ENCODE measurements at regions not wholly inside any gene's neighbourhood (a gene's known extent, or its start where the extent isn't known, plus 50 kb on each side); places are given as distances from the start of the nearest gene placed in this dataset.

- Histone ChIP-seq H3K9me3 (ENCODE audit: insufficient read depth, low read depth, low read length) (no peaks in the 10 kb centered on the region), H3K4me1 (ENCODE audit: insufficient read depth, low read length, poor library complexity, severe bottlenecking) (no peaks in the 10 kb centered on the region), H3K4me2 (ENCODE audit: low read depth, low read length, poor library complexity, severe bottlenecking) (no peak overlapping the region), H3K36me3 (ENCODE audit: insufficient read depth, low read length) (no peaks in the 10 kb centered on the region), H4K20me1 (ENCODE audit: insufficient read depth, low read length, poor library complexity, severe bottlenecking) (no peaks in the 10 kb centered on the region), H3K9ac (ENCODE audit: low read depth, low read length, poor library complexity, severe bottlenecking) (no peak overlapping the region), H3K27me3 (ENCODE audit: insufficient read depth, low read length, poor library complexity, severe bottlenecking) (no peaks in the 10 kb centered on the region), H3K79me2 (ENCODE audit: insufficient read depth, low read length) (no peaks in the 10 kb centered on the region), H3K9me2 (replicated peaks; ENCODE audit: low read depth, low read length) (no peaks in the 10 kb centered on the region), H3F3A (ENCODE audit: low read depth) (no peaks in the 10 kb centered on the region), H2AFZ (ENCODE audit: low read length) (no peak overlapping the region), H3K4me3 (ENCODE audit: low read length, poor library complexity, severe bottlenecking) (no peak overlapping the region)
- TF ChIP-seq EZH2phosphoT487 (IDR thresholded peaks at IDR 0.05; ENCODE audit: borderline replicate concordance), result no peak
- no peak for TF ChIP-seq CTCF (conservative IDR thresholded peaks at IDR 0.05; ENCODE audit: low read length)
Observed at GRCh38 chr9:108333530-108333983, 522.2 kb downstream of the ACTL7B start.

GRCh38 chr9:108331596-108331995 is 524.2 kb downstream of the ACTL7B start:
- Histone ChIP-seq H3K4me2 (ENCODE audit: low read depth, low read length, poor library complexity, severe bottlenecking) (no peak overlapping the region), H3K9ac (ENCODE audit: low read depth, low read length, poor library complexity, severe bottlenecking) (no peak overlapping the region), H3K27me3 (ENCODE audit: insufficient read depth, low read length, poor library complexity, severe bottlenecking) (no peaks in the 10 kb centered on the region)

GRCh38 chr9:108325406-108325805 is 530.4 kb downstream of the ACTL7B start:
- no peaks in the 10 kb centered on the region for H3K27me3 ChIP-seq (ENCODE audit: insufficient read depth, low read length, poor library complexity, severe bottlenecking)
- H3K79me2 ChIP-seq (ENCODE audit: insufficient read depth, low read length), result no peaks in the 10 kb centered on the region
- H3K4me1 ChIP-seq (ENCODE audit: insufficient read depth, low read length, poor library complexity, severe bottlenecking), result no peaks in the 10 kb centered on the region
- H3F3A ChIP-seq (ENCODE audit: low read depth), result no peaks in the 10 kb centered on the region
- no peaks in the 10 kb centered on the region for H3K9me2 ChIP-seq (replicated peaks; ENCODE audit: low read depth, low read length)
- H3K4me2 ChIP-seq (ENCODE audit: low read depth, low read length, poor library complexity, severe bottlenecking), result no peak overlapping the region
- H2AFZ ChIP-seq (ENCODE audit: low read length), result no peak overlapping the region
- TF ChIP-seq EZH2phosphoT487 (IDR thresholded peaks at IDR 0.05; ENCODE audit: borderline replicate concordance), result no peak
- no peak for TF ChIP-seq CTCF (conservative IDR thresholded peaks at IDR 0.05; ENCODE audit: low read length)
- H3K4me3 ChIP-seq (ENCODE audit: low read length, poor library complexity, severe bottlenecking), result no peak overlapping the region
- H3K9me3 ChIP-seq (ENCODE audit: insufficient read depth, low read depth, low read length), result peaks cover 2% of the 10 kb centered on the region; the same call in 1 of the 2 replicates
- no peaks in the 10 kb centered on the region for H3K36me3 ChIP-seq (ENCODE audit: insufficient read depth, low read length)
- H3K9ac ChIP-seq (ENCODE audit: low read depth, low read length, poor library complexity, severe bottlenecking), result no peak overlapping the region
- H4K20me1 ChIP-seq (ENCODE audit: insufficient read depth, low read length, poor library complexity, severe bottlenecking), result no peaks in the 10 kb centered on the region

More at GRCh38 chr9:108331596-108331995, 524.2 kb downstream of the ACTL7B start:
- H3K79me2 ChIP-seq (ENCODE audit: insufficient read depth, low read length), result no peaks in the 10 kb centered on the region
- no peaks in the 10 kb centered on the region for H3K9me2 ChIP-seq (replicated peaks; ENCODE audit: low read depth, low read length)
- no peaks in the 10 kb centered on the region for H4K20me1 ChIP-seq (ENCODE audit: insufficient read depth, low read length, poor library complexity, severe bottlenecking)
- no peaks in the 10 kb centered on the region for H3K4me1 ChIP-seq (ENCODE audit: insufficient read depth, low read length, poor library complexity, severe bottlenecking)
- H3F3A ChIP-seq (ENCODE audit: low read depth), result no peaks in the 10 kb centered on the region
- H3K36me3 ChIP-seq (ENCODE audit: insufficient read depth, low read length), result no peaks in the 10 kb centered on the region
- no peak overlapping the region for H2AFZ ChIP-seq (ENCODE audit: low read length)
- no peaks in the 10 kb centered on the region; the same call in 1 of the 2 replicates for H3K9me3 ChIP-seq (ENCODE audit: insufficient read depth, low read depth, low read length)
- H3K4me3 ChIP-seq (ENCODE audit: low read length, poor library complexity, severe bottlenecking), result no peak overlapping the region
- TF ChIP-seq EZH2phosphoT487 (IDR thresholded peaks at IDR 0.05; ENCODE audit: borderline replicate concordance) (no peak), CTCF (conservative IDR thresholded peaks at IDR 0.05; ENCODE audit: low read length) (no peak)

Measured in Loucy (cell line).